ENCODE measurements at regions not wholly inside any gene's neighbourhood (a gene's known extent, or its start where the extent isn't known, plus 50 kb on each side); places are given as distances from the start of the nearest gene placed in this dataset.

DNA sequence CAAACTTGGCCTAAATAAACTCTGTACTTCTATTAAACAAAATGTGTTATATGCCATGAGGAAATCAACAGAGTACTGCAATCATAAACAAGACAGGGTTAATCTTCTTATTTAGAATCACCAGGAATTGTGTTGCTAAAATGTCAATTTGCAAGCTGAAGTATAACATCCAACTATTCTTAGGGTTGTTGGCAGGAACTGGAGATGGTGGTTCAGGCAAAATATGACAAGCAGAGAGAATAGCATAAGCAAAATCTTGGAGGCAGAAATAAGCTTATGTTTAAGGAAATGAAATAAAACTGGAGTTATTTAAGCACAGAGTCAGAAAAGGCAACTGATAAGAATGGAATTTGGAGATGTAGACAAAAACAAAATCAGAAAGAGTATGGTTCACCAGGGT is 463.8 kb upstream of the SLC8A1 start:
- Histone ChIP-seq H3K9me3 (no peaks in the 10 kb centered on the region), H3K27me3 (no peaks in the 10 kb centered on the region), H3K36me3 (no peaks in the 10 kb centered on the region), H3K27ac (no peak overlapping the region), H3K4me1 (ENCODE audit: insufficient read depth) (no peaks in the 10 kb centered on the region), H3K4me3 (no peak overlapping the region)
- TF ChIP-seq EP300 (IDR thresholded peaks at IDR 0.05): no peak
- TF ChIP-seq, protein P1, sequence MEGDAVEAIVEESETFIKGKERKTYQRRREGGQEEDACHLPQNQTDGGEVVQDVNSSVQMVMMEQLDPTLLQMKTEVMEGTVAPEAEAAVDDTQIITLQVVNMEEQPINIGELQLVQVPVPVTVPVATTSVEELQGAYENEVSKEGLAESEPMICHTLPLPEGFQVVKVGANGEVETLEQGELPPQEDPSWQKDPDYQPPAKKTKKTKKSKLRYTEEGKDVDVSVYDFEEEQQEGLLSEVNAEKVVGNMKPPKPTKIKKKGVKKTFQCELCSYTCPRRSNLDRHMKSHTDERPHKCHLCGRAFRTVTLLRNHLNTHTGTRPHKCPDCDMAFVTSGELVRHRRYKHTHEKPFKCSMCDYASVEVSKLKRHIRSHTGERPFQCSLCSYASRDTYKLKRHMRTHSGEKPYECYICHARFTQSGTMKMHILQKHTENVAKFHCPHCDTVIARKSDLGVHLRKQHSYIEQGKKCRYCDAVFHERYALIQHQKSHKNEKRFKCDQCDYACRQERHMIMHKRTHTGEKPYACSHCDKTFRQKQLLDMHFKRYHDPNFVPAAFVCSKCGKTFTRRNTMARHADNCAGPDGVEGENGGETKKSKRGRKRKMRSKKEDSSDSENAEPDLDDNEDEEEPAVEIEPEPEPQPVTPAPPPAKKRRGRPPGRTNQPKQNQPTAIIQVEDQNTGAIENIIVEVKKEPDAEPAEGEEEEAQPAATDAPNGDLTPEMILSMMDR (IDR thresholded peaks at IDR 0.05): no peak
- no peak for TF ChIP-seq POLR2A (IDR thresholded peaks at IDR 0.05)
- intact Hi-C loops (cut with DNase I): no loop called here
- DNase-seq: no peak

DNA sequence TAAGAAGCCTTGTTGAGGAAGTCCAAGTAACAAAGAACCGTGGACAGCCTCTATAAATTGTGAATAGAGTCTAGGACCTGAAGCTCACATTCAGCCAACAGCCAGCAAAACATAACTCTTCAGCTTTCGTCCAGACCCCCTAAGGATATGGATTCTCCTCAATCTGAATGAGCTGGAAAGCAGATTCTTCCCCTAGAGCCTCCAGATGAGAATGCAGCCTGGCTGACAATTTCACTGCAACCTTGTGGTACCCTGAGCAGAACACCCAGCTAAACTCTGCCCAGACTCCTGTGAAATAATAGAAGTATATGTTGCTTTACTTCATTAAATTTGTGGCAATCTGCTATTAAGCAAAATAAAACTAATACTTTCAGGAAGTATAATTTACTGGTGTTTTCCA is 483.5 kb upstream of the SLC8A1 start:
- no peaks in the 10 kb centered on the region for H3K36me3 ChIP-seq
- intact Hi-C loops (cut with DNase I): no loop called here
- 90 to 92% (median 91%) methylated on average over 2 of the region's 2 CpGs for WGBS, 3 donors
- H3K27me3 ChIP-seq: no peaks in the 10 kb centered on the region
- no peaks in the 10 kb centered on the region for H3K4me1 ChIP-seq (ENCODE audit: insufficient read depth)
- no peak overlapping the region for H3K27ac ChIP-seq
- no peak for TF ChIP-seq POLR2A (IDR thresholded peaks at IDR 0.05)
- TF ChIP-seq, protein P1 (IDR thresholded peaks at IDR 0.05): no peak
- TF ChIP-seq EP300 (IDR thresholded peaks at IDR 0.05): no peak
- no peak overlapping the region for H3K4me3 ChIP-seq
- no peaks in the 10 kb centered on the region for H3K9me3 ChIP-seq
- DNase-seq: no peak

DNA sequence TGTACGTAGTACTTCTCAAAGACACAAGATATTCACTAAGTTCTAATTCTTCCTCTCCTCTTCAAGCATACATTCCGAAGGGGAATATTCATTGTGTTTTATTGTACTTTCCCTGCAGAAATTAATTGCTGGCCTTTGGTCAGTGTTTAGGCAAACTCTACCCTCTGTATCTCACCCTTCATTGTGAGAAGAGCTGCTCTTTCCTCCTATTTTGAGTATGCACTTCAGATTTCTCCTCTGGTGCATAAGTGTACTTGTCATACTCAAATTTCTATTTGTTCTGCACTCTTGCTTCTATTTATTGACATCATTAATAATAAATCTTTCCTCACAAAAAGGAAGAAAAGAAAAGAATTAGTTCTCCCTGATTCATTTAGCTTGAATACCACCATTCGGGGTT is 485.4 kb upstream of the SLC8A1 start:
- 78 to 95% (median 94%) methylated on average over 3 of the region's 3 CpGs for WGBS, 3 donors
- no peaks in the 10 kb centered on the region for H3K9me3 ChIP-seq
- H3K4me3 ChIP-seq: no peak overlapping the region
- no peak overlapping the region for H3K27ac ChIP-seq
- TF ChIP-seq POLR2A (IDR thresholded peaks at IDR 0.05): no peak
- TF ChIP-seq, protein P1 (IDR thresholded peaks at IDR 0.05): no peak
- TF ChIP-seq EP300 (IDR thresholded peaks at IDR 0.05): no peak
- intact Hi-C loops (cut with DNase I): no loop called here
- DNase-seq: no peak
- H3K27me3 ChIP-seq: no peaks in the 10 kb centered on the region
- H3K36me3 ChIP-seq: no peaks in the 10 kb centered on the region
- no peaks in the 10 kb centered on the region for H3K4me1 ChIP-seq (ENCODE audit: insufficient read depth)

DNA sequence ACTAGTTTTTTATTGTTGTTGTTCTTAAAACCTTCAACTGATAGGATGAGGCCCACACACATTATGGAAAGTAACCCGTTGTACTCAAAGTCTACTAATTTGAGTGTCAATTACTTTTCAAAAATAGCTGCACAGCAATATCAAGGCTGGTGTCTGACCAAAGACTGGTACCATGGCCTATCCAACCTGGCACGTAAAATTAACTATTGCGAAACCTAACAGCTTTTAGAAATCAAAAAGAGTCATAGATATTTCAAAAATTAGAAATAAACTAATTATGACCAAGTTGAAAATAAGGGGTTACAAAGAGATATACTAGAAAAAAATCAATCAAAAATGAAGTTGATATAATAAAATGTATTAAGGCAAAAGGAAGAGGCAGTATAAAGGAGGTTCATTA is 501.5 kb upstream of the SLC8A1 start:
- WGBS, 3 donors: 90 to 97% (median 95%) methylated on average over 3 of the region's 3 CpGs
- no peak overlapping the region for H3K4me3 ChIP-seq
- no peak for TF ChIP-seq EP300 (IDR thresholded peaks at IDR 0.05)

DNA sequence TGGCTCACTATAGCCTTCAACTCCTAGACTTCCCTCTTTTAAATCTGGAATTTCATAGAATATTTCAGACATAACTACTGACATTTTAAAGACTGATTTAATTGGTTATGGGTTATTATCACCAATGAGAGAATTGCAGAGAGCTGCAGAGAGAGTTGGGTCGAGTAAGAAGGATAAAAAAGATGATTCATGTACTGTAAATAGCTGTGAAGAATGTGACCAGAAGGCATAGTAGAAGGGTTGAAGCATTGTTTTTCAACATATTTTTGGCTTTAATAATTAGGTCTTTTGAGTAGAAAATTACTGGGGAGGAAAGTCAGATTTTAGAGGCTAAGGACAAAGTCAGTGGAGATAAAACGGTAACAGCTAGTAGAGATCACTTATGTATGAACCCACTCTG is 503.2 kb upstream of the SLC8A1 start:
- Histone ChIP-seq H3K27me3 (no peaks in the 10 kb centered on the region), H3K4me1 (ENCODE audit: insufficient read depth) (no peaks in the 10 kb centered on the region), H3K9me3 (no peaks in the 10 kb centered on the region), H3K4me3 (no peak overlapping the region), H3K27ac (no peak overlapping the region), H3K36me3 (no peaks in the 10 kb centered on the region)
- WGBS, 3 donors: 50 to 60% (median 58%) methylated on average over 2 of the region's 2 CpGs
- no peak for DNase-seq
- intact Hi-C loops (cut with DNase I): no loop called here
- TF ChIP-seq EP300 (IDR thresholded peaks at IDR 0.05): no peak
- TF ChIP-seq POLR2A (IDR thresholded peaks at IDR 0.05): no peak
- TF ChIP-seq, protein P1 (IDR thresholded peaks at IDR 0.05): no peak

More for the DNA sequence above, 501.5 kb upstream of the SLC8A1 start:
- Histone ChIP-seq H3K9me3 (no peaks in the 10 kb centered on the region), H3K27ac (no peak overlapping the region), H3K4me1 (ENCODE audit: insufficient read depth) (no peaks in the 10 kb centered on the region), H3K27me3 (no peaks in the 10 kb centered on the region), H3K36me3 (no peaks in the 10 kb centered on the region)
- no peak for DNase-seq
- intact Hi-C loops (cut with DNase I): no loop called here
